GM19043 (cell line): ENCODE measurements at regions not wholly inside any gene's neighbourhood (a gene's known extent, or its start where the extent isn't known, plus 50 kb on each side); places are given as distances from the start of the nearest gene placed in this dataset.
"Not testable (repeated sequence)": the region's sequence is repeated elsewhere in the genome, so short reads cannot be mapped to it uniquely, and the experiment has no call there.

Experiments
- ATAC-seq: cut with Tn5 transposase; IDR thresholded peaks from one replicate; pipeline ENCODE4 v1.9.1; 2021; ENCODE audit warnings: low read depth; ENCODE audit not compliant: unreplicated experiment

DNA sequence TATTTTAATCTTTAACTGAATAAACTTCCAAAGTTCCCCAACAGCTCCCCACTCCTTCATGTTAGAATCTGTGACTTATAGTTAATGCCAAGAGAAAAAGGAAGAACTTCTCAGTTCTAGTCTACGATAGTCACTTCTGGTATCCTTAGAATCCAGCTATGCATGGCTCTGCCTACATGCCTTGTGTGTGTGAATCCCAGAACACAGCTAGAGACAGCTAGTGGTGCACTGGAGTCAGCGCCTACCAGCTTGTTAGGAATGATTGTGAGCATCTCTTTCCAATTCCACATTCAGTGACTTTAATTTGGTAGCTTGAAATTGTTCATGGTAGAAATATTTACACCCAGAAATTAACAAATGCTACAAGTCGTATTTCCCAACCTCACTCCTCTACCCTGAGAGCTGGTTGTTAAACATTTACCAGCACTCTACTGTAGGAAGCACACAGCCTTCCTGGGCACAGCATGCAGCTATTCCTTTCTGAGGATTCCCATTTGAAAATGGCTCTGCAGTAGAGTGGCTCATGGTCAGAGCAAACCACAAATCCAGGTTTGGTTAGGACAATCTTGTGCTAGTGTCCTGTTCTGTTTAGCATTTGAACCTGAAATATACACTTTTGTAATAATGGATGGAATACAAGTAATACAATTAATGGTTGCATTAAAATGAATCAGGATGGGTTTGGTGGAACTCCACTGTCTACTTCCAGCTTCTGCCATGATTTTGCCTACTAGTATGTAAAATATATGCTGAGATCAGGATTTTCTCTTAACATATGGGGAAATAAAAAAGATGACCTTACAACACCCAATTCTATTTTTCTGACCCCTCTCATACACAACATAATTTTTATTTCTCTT is 371.0 kb upstream of the GBE1 start:
- ATAC-seq, result no peak

DNA sequence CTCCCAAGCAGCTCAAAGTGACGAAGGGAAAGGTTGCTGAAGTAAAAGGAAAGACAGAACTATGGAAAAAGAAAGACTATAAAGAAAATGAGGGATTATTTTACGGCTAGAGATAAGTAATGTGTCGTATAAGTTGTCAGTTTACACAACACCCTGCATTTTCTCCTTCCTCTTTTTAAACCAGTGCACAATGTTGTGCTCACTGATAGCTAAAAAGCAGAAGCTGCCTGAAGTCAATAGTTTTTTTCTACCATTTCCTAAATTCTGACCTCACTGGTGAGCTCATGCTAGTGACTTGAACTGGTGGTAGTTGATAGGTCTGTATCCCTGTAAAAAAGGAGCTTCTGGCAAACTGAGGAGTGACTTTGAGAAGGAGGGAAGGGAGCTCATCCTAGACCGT is 368.6 kb upstream of the GBE1 start:
- ATAC-seq, result no peak

DNA sequence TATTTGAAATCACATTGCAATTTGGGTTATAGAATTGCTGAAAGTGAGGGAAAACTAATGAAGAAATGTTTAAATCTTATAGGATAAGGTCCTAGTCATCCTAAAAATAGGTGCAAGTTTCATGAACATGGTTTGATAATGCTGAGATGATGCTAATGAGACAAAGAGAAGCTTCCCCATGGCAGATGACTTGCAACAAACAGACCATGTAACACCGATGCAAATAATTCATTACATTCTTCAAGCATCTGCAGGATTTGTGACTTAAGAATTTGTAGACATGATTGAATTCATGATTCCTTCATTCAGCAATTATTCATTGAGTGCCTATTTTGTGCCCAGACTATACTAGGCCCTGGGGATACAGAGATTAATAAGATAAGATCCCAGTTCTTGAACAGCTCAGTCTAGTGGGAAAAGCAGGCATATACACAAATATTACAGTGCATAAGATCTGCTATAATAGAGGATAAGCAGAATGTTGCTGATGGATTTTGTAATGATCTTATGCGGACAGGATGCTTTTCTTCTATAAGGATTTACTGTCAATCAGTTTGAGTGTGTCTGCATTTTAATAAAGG is 367.9 kb upstream of the GBE1 start:
- ATAC-seq, result no peak

DNA sequence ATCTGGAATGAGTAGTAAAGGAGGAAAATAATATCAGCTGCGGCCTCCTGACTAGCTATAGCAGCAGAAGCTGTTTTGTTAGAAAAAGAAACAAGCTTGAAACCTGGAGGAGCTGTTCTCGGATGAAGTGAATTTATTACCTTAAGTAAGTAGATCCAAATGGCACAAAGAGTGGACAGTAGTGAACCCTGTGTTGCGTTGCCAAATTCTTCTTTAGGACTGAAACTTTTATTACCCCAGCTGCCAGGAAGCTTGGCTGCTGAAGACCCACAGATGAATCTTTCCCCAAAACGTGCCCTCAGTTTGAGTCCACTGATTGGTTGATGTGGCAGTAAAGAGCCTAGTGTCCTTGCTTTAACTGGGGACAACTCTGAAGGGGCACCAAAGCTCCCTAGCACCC is 366.8 kb upstream of the GBE1 start:
- ATAC-seq, result no peak

DNA sequence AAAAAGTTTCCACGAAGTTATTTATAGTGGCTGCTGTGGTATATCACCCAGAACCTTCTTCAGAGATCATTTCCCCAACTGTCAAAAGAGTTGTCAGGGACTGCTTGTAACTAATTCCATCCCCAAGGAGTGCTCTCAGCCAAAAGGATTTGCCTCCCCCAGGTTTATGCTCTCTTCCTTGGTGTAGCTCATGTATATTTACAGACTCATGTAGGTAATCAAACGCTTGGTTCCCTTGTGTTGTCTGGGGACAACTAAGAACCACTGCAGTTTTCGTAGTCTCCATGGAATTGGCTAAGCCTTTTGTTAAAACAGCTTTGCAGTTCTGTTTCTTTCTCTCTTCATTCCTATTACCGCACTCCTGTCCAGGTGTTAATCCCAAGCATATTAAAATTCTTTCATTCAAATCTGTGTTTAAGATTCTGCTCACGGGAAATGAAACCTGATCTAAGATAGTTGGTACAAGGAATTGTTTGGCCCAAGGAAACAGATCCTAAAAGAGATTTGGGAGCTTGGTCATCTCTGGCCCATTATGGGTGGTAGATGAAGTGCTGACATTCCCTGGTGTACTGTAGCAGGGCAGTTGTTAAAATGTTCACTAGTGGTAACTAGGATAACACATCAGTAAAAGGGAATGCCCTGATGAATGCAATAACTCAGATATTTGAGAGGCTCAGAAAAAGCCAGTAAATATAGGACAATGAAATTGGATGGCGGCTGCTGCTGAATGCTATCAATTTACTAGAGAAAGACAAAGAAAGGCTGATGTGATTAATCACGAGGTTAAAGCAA is 361.3 kb upstream of the GBE1 start:
- ATAC-seq, result no peak

DNA sequence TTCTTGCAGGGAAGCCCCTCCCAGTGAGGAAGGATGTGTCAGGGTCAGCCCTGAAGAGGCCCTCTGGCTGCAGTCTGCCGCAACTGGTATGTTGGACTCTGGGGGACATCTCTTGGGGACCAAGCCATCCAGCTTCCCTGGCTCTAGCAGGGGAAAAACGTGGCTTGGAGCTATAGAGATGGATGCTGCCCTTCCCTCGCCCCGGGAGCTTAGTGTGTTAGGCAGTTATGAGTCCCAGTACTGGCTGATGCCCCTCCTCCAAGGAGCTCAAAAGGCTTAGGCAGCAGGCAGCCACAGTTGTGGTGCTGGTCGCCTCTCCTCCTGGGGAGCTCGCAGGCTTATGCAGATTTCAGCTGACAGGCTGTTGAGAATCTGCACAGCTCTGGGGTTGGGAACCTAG is 353.1 kb upstream of the GBE1 start:
- ATAC-seq, result no peak

DNA sequence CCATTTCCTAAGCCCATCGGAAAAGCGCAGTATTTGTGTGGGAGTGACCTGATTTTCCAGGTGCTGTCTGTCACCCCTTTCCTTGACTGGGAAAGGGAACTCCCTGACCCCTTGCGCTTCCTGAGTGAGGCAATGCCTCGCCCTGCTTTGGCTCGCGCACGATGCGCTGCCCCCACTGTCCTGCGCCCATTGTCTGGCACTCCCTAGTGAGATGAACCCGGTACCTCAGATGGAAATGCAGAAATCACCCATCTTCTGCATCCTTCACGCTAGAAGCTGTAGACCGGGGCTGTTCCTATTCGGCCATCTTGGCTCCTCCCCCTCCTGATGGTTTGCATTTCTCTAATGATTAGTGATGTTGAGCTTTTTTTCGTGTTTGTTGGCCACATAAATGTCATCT is 349.3 kb upstream of the GBE1 start:
- not testable (repeated sequence) for ATAC-seq

DNA sequence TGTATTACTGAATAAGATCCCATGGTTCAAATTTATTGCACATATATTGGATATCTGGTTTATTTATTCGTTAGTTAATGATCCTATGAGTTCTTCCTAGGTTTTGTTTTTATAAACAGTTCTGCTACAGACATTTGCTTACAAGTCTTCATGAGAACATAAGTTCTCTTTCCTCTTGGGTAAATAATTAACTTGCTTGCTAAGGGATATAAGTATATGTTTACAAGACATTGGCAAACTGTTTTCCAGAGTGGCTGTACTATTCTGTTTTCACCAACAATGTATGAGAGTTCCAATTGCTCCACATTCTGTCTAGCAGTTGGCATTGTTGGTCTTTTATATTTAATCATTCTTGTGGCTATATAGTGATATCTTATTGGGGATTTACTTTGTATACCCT is 341.8 kb upstream of the GBE1 start:
- ATAC-seq, result no peak

DNA sequence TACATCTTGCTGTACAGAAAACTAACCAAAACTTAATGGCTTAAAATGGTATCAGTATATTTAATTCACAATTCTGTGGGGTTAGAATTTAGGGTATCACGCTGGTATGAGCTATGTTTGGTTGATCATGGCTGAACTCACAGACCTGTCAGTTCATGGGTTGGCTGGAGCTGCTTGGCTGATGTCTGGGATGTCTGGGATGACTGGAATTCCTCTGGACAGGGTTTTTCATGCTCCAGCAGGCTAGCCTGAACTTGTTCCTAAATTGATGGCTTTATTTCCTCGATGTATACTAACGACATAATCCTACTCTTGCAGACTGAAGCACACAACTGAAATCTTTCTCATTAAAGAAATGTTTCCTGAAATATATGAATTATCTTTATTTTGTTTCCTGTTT is 338.9 kb upstream of the GBE1 start:
- no peak for ATAC-seq

DNA sequence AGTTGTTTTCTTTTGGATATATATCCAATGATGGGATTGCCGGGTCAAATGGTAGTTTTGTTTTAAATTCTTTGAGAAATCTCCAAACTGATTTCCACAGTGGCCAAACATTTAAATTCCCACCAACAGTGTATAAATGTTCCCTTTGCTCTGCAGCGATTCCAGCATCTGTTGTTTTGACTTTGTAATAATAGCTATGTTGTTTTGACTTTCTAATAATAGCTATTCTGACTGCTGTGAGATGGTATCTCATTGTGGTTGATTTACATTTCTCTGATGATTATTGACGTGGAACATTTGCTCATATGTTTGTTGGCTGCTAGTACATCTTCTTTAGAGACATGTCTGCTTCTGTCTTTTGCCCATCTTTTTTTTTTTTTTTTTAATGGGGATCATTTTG is 332.2 kb upstream of the GBE1 start:
- ATAC-seq, result no peak

DNA sequence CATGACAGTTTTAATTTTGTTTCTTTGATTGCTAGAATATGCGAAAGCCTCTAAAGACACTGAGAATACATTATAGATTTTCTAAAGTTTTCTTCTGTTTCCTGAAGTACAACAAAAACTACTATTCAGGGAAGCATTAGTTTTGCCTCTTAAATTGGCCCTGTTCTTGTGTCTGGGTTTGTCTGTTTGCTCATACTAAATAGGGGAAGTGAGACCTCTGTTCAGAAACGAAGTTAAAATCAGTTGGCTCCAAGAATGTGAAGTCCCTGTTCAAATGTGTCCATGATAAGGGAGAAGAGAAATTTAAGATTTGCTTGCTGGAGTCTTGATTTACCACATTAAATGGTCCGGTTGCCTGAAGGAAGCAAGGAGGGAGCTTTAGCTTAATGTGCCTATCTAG is 327.3 kb upstream of the GBE1 start:
- no peak for ATAC-seq

DNA sequence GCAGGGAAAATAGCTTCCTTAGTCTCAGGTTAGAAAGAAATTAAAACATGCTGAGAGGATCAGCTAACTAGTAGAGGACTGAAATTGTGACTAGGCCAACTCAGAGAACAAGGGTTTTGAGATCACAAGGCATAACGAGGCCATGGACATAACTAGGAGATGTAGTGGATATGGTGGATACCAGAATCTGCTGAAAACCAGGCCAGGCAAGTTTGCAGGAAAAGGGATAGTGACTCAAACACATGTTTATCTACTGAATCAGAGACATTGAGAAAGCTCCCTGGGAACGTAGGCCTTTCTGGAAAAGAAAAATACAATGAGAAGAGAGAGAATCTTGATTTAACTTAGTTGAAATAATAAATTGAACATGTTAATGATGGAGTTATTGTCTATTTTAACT is 326.5 kb upstream of the GBE1 start:
- no peak for ATAC-seq

DNA sequence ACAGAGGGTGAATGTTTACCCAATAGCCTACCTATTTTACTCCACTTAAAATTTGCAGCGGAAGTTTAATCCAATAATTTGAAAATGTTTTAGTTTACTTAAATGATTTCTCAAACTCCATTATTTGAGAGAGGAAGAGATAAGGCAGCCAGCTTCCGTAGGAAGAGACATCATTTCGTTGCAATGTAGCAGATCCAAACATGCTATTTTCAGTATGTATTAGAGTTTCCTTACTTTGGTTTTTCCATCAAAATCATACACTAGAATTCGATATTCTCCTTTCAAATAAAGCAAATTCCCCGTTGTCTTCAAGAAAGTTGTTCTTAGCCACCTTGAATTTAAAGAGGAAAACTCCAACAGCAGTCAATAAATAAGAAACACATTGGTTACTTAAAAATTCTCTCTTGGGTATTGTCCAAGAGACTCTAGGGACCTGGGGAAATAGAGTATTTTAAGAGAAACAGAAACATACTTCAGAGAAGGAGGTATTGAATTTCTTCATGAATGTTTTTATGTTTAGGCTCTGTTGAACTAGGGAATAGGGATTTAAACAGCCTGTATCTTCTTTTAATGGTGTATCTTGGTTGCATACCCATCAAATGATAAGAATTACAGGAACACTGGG is 324.5 kb upstream of the GBE1 start:
- ATAC-seq, result no peak

DNA sequence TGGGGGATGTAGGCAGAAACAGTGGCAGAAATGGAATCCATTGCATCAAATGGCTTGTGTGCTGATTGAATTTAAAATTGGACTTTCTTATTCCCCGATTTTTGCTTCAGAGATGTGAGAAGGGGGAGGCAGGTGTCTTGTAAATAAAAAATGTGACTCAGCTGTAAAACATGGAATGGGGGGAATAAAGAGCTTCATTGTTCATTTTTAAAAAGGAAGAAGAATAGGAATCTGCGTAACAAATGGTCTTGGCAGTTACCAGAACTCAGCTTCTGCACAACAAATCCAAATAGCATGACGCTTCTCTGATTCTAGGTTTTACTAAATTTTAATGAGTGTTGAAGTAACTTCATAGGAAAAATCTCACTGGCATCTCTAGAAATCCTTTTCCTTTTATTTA is 323.9 kb upstream of the GBE1 start:
- no peak for ATAC-seq

DNA sequence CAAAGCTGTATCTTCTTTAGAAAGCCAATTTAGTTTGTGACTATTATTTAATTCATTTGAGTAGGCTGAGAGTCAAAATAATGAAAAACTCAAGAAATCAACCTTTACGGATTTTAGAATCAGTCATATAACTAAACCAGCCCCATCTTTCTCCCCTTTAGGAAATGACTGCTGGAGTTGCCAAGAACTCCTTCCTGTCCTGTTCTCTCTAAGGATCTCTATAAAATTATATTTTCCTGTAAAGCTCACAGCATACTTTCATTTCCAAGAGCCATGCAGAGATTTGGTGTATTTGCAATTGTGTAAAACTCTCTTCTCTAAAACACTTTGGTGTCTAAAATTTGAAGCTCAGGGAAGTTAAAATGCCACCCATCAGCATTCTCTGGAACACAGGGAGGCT is 323.4 kb upstream of the GBE1 start:
- ATAC-seq, result no peak

DNA sequence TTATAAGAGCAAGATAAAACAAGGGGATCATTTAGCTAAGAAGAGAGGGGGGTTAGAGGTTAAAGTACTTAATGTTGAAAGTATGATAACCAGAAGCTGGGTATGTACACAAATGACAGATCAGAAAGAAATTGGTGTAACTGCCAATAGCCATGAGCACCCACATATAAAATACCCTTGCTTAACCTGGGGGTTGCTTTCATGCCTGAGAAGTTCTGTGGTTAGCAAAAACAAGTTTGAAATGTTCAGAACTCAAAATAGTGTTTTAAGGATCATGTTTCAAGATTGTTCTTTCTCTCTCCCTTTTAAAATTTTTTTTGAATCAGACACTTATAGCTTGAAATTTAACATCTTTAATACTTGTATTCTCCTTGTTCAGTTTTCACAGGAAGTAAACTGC is 321.4 kb upstream of the GBE1 start:
- no peak for ATAC-seq

DNA sequence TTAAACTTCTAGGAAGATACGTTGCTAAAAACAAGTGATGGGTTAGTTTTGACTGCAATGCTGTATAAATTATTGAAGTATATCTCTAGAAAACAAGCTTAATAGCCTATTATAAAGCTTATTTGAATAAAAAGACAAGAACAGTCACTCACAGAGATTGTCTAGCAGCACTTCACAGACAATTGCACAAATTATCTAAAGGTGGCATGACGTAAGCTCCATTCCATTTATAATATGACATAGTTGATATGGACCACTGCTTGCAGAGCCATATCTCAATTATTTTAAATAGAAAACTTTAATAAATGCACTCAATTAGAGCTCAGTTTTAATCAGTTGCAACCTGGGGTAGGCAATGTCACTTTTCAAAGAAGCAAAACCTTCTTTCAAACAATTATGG is 319.9 kb upstream of the GBE1 start:
- no peak for ATAC-seq

DNA sequence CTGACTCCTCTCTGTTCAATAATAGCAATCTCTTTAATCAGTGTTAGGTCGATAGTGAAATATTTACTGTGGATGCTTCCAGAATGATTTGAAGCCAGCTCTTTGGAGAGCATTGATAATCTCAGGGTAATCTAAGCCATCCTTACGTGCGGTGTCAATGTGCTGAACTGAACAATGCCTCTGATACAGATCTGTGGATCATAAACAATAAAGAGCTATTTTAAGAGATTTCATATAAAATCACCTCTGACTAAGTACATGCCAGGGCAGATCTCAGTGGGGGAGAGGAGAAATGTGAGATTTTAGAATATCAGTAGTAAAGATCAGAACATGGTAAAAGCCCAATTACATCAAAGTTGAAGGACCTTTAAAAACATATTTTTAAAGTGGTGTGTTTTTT is 319.3 kb upstream of the GBE1 start:
- ATAC-seq, result no peak

DNA sequence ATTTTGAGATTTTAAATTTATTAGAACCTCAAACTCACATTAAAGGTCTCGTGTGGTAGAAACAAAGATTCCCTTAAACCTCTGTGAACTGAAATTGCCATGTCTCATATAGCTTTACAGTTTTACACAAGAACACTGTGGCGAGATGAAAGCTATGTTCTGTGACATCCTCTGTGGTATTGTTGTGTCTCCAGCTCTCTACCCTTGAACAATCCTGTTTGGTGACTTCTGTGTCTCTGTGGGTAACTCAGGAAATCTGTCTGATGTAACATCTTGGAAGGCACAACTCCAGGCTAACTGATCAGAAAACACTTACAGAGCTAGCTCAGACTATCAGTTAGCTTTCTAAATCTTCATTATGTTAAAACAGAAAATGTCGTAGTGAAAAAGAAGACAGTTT is 318.8 kb upstream of the GBE1 start:
- ATAC-seq, result no peak

DNA sequence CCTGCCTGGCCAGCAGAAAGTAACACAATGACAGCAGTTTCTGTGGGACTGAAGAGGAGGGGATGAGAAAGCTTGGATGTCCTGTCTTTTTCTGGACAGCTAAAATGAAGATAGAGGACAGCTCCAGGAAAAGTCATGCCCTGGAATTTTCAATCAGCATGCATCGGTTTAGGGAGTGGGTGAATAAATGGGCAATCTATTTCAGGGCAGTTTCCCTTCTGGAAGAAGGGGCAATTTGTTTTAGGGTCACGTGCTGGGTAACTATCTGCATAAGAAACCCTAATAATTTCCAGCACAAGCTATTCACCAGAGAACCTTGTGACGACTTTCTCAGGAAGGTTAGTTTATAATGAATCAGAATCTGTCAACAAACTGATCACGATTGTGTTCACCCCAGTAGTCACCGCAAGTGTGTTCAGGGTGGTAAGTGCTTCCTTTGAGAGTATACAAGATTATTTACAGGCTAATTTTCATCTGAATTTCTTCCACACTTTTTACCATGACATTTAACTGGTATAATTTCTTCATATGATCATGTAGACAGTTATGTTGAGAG is 318.0 kb upstream of the GBE1 start:
- no peak for ATAC-seq

DNA sequence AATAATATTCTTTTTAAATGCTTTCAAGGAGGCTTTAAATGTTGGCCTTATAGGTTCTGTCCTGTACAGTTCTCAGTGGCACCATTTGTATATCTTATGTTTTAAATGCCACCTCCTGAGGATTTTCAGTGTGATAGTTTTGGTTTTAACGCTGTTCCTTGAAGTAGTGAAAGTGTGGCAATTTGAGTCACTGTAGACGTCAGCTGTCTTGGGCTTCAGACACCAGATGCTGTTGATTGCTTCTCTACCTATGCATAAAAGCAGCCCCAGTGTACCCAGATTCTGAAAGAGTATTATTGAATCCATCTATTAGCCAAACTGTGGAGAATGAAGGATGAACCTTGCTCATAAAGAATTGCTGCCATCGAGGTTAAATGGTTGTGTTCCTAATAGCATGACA is 316.8 kb upstream of the GBE1 start:
- no peak for ATAC-seq
